OCI-LY7 (cell line): ENCODE measurements at regions not wholly inside any gene's neighbourhood (a gene's known extent, or its start where the extent isn't known, plus 50 kb on each side); places are given as distances from the start of the nearest gene placed in this dataset.

Source experiments
- BruUV-seq: library from RNA; stranded (reverse); fragments of 400-500 nt; replicated peaks from 2 replicates; lab custom pipeline; 2021; lab: Mats Ljungman, UMichigan
- CTCF ChIA-PET: fragments of 300-600 bp; sonication (Branson Sonifier 250); formaldehyde crosslinking; loops from one replicate; lab custom pipeline; 2022; ENCODE audit warnings: antibody characterized with exemption; ENCODE audit not compliant: unreplicated experiment; lab: Charles Lee
- POLR2A ChIA-PET: fragments of 300-600 bp; sonication (Branson Sonifier 250); formaldehyde crosslinking; loops from one replicate; lab custom pipeline; 2022; ENCODE audit warnings: antibody characterized with exemption; lab: Charles Lee
- DNase-seq: peaks from one replicate; pipeline ENCODE4 v3.0.0-alpha.2; 2015; ENCODE audit warnings: low spot score
- H2AFZ ChIP-seq: fragments of 200-600 bp; sonication (generic), shearing (Covaris generic); 2 replicates; pipeline ENCODE4 v1.6.1; 2014; ENCODE audit warnings: mild to moderate bottlenecking, antibody characterized with exemption, low read length, moderate library complexity
- H3K27ac ChIP-seq: fragments of 200-600 bp; sonication (generic); 2 replicates; pipeline ENCODE4 v1.5.1; 2014; ENCODE audit warnings: mixed run types, low read depth, mild to moderate bottlenecking, moderate library complexity, low read length, inconsistent platforms; ENCODE audit not compliant: poor library complexity, severe bottlenecking
- H3K36me3 ChIP-seq: fragments of 200-600 bp; sonication (generic); 2 replicates; pipeline ENCODE4 v1.6.1; 2014; ENCODE audit warnings: mild to moderate bottlenecking, antibody characterized with exemption, low read length, moderate library complexity, mixed read lengths; ENCODE audit not compliant: insufficient read depth
- H3K4me1 ChIP-seq: fragments of 200-600 bp; sonication (generic); 2 replicates; pipeline ENCODE4 v1.5.1; 2014; ENCODE audit warnings: mild to moderate bottlenecking, low read length; ENCODE audit not compliant: insufficient read depth, poor library complexity, severe bottlenecking
- H3K4me2 ChIP-seq: fragments of 200-600 bp; sonication (generic); 2 replicates; pipeline ENCODE4 v1.6.1; 2014; ENCODE audit warnings: mild to moderate bottlenecking, low read length
- H3K4me3 ChIP-seq: fragments of 200-600 bp; sonication (generic); 2 replicates; pipeline ENCODE4 v1.5.1; 2014; ENCODE audit warnings: mild to moderate bottlenecking, low read depth, low read length; ENCODE audit not compliant: poor library complexity, severe bottlenecking
- H3K79me2 ChIP-seq: fragments of 200-600 bp; sonication (generic); 2 replicates; pipeline ENCODE4 v1.6.1; 2016; ENCODE audit warnings: low read depth, mild to moderate bottlenecking, low read length, moderate library complexity, mixed read lengths; ENCODE audit not compliant: insufficient read depth
- H3K9me2 ChIP-seq: fragments of 200-600 bp; sonication (generic); 2 replicates; pipeline ENCODE4 v1.6.1; 2016; ENCODE audit warnings: mild to moderate bottlenecking, low read length, mixed read lengths; ENCODE audit not compliant: insufficient read depth
- H3K9me3 ChIP-seq: fragments of 200-600 bp; sonication (generic); 2 replicates; pipeline ENCODE4 v1.6.1; 2014; ENCODE audit warnings: mild to moderate bottlenecking, mixed run types, low read length, mixed read lengths
- H4K20me1 ChIP-seq: fragments of 200-600 bp; sonication (generic); 2 replicates; pipeline ENCODE4 v1.6.1; 2014; ENCODE audit warnings: mild to moderate bottlenecking, antibody characterized with exemption, low read length, moderate library complexity, mixed read lengths; ENCODE audit not compliant: insufficient read depth
- EZH2phosphoT487 ChIP-seq: fragments of 200-600 bp; sonication (generic); IDR thresholded peaks from 2 replicates; pipeline ENCODE4 v1.6.1; 2018; ENCODE audit warnings: low read depth, borderline replicate concordance, mild to moderate bottlenecking, mixed run types, antibody characterized with exemption, low read length, moderate library complexity, mixed read lengths
- intact Hi-C: fragments of 100-400 bp; cut with micrococcal nuclease; formaldehyde crosslinking; loops from one replicate; pipeline ENCODE4 v1.10.0; 2022; ENCODE audit not compliant: unreplicated experiment
- TF ChIP-seq, protein P1 (sequence below): fragments of 200-600 bp; sonication (generic); conservative IDR thresholded peaks from 2 replicates; pipeline ENCODE4 v1.5.1; 2014; ENCODE audit warnings: mild to moderate bottlenecking, antibody characterized with exemption, low read length, moderate library complexity, mixed read lengths

DNA sequence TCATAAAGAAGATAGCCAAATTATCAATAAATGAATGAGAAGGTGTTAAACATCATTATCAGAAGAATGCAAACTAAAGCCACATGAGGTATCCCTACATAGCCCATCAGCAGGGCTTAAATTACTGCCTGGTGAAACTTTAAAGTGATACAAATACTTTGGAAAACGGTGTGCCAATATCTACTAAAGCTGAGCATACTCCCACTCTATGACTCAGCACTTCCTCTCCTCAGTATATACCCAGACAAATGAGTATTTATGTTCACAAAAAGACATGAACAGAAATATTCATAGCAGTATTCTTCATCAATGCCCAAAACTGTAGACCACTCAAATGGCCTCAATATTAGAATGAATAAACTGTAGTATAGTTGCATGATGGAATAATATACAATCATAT is 284.6 kb upstream of the ZC3H12C start:
- TF ChIP-seq, protein P1, sequence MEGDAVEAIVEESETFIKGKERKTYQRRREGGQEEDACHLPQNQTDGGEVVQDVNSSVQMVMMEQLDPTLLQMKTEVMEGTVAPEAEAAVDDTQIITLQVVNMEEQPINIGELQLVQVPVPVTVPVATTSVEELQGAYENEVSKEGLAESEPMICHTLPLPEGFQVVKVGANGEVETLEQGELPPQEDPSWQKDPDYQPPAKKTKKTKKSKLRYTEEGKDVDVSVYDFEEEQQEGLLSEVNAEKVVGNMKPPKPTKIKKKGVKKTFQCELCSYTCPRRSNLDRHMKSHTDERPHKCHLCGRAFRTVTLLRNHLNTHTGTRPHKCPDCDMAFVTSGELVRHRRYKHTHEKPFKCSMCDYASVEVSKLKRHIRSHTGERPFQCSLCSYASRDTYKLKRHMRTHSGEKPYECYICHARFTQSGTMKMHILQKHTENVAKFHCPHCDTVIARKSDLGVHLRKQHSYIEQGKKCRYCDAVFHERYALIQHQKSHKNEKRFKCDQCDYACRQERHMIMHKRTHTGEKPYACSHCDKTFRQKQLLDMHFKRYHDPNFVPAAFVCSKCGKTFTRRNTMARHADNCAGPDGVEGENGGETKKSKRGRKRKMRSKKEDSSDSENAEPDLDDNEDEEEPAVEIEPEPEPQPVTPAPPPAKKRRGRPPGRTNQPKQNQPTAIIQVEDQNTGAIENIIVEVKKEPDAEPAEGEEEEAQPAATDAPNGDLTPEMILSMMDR = no peak
- TF ChIP-seq EZH2phosphoT487 = no peak
- ChIA-PET POLR2A (interaction anchor here (0.6 to 0.7 kb wide), 2 partner anchors 26 to 1141 kb away, joined by 3 read pairs; no protein-coding TSS in a partner anchor), CTCF (no interaction called here)
- no peaks in the 10 kb centered on the region for H3K9me3 ChIP-seq
- no peaks in the 10 kb centered on the region for H3K36me3 ChIP-seq
- H2AFZ ChIP-seq = no peak overlapping the region
- H3K4me2 ChIP-seq = no peak overlapping the region
- intact Hi-C loops = no loop called here
- H4K20me1 ChIP-seq = no peaks in the 10 kb centered on the region
- no peaks in the 10 kb centered on the region for H3K9me2 ChIP-seq
- H3K4me3 ChIP-seq = no peak overlapping the region
- H3K79me2 ChIP-seq = no peaks in the 10 kb centered on the region
- no TSS peak for BruUV-seq
- no peak overlapping the region for H3K27ac ChIP-seq
- no peak for DNase-seq
- H3K4me1 ChIP-seq = no peaks in the 10 kb centered on the region

DNA sequence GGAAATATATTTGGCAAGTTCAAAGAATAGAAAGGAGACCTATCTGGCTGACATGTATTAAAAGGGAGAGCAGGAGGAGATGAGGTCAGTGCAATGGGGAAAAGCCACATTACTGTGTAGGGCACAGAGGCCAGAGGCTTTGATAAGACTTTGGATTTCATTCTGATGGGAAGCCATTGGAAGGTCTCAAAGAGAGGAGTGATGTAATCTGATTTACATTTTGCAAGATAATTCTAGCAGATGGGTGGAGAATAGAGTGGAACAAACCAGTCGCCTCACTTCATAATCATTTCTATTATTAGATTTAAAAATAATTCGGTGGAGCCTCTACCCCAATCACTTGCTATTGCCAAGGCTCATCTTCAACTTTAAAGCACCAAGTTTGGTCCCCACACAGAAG is 278.4 kb upstream of the ZC3H12C start:
- H3K79me2 ChIP-seq = no peaks in the 10 kb centered on the region
- H3K4me3 ChIP-seq = no peak overlapping the region
- H3K9me2 ChIP-seq = no peaks in the 10 kb centered on the region
- no peaks in the 10 kb centered on the region for H3K4me1 ChIP-seq
- no peaks in the 10 kb centered on the region for H3K36me3 ChIP-seq
- no peak overlapping the region for H3K4me2 ChIP-seq
- intact Hi-C loops = no loop called here
- CTCF ChIA-PET = no interaction called here
- TF ChIP-seq EZH2phosphoT487 = no peak
- TF ChIP-seq, protein P1 = no peak
- no peak overlapping the region for H3K27ac ChIP-seq
- H2AFZ ChIP-seq = no peak overlapping the region
- POLR2A ChIA-PET = no interaction called here
- no peaks in the 10 kb centered on the region for H3K9me3 ChIP-seq
- DNase-seq = no peak
- H4K20me1 ChIP-seq = no peaks in the 10 kb centered on the region
- no TSS peak for BruUV-seq

DNA sequence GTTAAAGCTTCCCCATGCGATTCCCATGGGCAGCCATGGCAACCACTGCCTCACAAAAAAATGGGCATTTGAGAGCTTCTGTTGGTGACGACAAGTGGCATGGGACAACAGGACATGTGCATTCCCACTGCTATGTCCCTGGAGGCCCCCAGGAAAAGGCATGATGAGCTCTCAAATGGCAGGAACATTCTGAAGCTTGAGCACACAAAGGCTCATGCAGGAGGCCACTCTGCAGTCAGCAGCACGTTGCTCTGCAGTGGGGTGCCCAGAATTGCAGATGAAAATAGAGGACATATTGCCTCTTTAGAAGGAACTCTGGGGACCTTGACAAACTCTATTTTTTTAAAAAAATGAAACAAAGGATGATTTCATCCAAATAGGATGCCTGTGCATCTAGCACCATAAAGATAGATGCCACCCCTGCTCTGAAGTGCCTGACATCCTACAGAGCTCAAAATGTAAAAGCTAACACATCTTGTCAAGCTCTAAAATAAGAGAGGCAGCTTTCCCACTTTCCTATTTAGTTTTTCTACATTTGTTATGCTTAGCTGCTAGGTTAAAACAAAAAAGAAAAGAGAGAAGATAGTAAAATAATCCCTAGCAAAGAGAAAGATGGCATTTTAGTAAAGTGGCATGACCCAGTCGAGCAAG is 277.6 kb upstream of the ZC3H12C start:
- Histone ChIP-seq H3K4me1 (no peaks in the 10 kb centered on the region), H3K9me3 (no peaks in the 10 kb centered on the region), H3K9me2 (no peaks in the 10 kb centered on the region), H3K27ac (no peak overlapping the region), H3K36me3 (no peaks in the 10 kb centered on the region), H3K4me2 (no peak overlapping the region), H3K4me3 (no peak overlapping the region), H4K20me1 (no peaks in the 10 kb centered on the region), H3K79me2 (no peaks in the 10 kb centered on the region), H2AFZ (no peak overlapping the region)
- TF ChIP-seq, protein P1 = no peak
- no peak for TF ChIP-seq EZH2phosphoT487
- DNase-seq = no peak
- intact Hi-C loops = no loop called here
- CTCF ChIA-PET = no interaction called here
- POLR2A ChIA-PET = interaction anchor here (0.6 kb wide), 1 partner anchor 30 kb away, joined by 3 read pairs; no protein-coding TSS in a partner anchor
- no TSS peak for BruUV-seq
